ENCODE measurements at regions not wholly inside any gene's neighbourhood (a gene's known extent, or its start where the extent isn't known, plus 50 kb on each side); places are given as distances from the start of the nearest gene placed in this dataset.

GRCh38 chr1:57711326-57711725, 287.5 kb upstream of the DAB1 start:
- TF ChIP-seq CTCF (IDR thresholded peaks at IDR 0.05; ENCODE audit: low read depth, low read length): no peak
- TF ChIP-seq EZH2phosphoT487 (IDR thresholded peaks at IDR 0.05; ENCODE audit: low read depth): no peak
